M059J (cell line): ENCODE measurements at regions not wholly inside any gene's neighbourhood (a gene's known extent, or its start where the extent isn't known, plus 50 kb on each side); places are given as distances from the start of the nearest gene placed in this dataset.

ENCODE experiments used
- DNase-seq: peaks from one replicate; pipeline ENCODE4 v3.0.0-alpha.2; 2012; ENCODE audit warnings: low read depth

DNA sequence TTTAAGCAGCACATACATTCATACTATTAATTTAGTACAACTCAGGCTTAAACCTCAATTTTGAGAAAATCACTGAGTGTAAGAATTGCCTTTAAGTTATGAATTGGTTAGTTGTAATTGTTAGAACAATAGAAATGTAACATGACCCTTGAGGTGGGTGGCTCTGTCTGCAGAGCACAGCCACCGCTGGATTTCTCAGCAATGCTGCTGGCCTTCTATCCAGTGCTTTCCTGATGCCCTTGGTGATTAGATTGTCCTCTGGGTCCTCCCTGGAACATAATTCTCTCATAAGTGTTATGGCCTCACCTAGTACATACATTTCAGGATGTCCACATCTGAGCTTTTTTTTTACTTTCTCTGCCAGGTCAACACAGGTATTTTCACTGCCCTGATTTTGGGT, 213.2 kb downstream of the SLC7A11 start:
- no peak for DNase-seq

DNA sequence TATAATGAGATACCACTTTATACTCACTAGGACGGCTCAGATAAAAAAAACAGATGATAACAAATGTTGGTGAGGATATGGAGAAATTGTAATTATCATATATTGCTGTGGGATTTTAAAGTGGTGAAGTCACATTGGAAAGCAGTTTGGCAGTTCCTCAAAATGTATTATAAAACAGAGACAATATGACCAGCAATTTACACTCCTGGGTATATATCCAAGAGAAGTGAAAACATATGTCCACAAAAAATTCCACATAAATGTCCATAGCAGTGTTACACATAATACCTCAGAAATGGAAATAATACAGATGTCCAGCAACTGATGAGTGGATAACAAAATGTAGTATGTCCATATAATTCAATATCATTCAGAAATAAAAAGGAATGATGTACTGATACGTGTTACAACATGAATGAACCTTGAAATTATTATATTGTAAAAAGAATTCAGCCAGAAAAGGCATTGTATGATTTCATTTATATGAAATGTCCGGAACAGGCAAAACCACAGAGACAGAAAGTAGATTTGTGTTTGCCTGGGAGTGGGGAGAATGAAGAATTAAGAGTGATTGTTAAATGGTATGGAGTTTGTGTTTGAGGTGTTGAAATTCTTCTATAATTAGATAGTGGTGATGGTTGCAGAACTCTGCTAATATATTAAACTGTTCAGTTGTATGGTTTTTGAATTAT, 220.9 kb downstream of the SLC7A11 start:
- DNase-seq: no peak

DNA sequence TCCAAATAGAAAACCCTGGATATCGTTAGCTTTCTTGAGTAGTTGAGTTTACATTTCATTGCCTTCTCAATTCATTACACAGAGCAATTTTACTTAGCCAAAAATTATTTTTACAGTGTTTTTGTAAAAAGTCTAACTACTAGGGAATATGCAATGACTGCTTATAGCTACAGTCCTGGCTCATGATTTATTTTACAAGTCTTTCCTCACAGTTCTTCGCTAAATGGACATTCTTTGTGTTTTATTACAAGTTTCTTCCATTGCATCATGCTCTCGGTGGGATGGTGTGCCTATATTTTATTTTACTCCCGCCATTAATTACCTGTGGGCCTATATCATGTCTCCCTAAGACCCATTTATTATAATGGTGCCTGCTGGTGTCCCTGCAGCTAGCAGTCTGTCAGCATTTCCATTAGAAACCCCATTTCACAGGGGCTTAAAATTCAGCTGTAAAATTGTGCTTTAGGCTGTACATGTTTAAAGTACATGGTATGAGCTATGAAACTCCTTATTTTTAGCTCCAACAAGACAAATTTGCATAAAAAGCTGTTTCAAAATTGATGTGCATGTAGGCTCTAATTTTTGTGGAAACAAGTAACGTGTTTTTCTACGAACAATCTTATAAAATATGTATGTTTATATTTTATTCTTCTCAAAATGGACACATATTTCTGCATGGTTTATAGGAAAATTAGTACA, 227.4 kb downstream of the SLC7A11 start:
- DNase-seq: no peak

DNA sequence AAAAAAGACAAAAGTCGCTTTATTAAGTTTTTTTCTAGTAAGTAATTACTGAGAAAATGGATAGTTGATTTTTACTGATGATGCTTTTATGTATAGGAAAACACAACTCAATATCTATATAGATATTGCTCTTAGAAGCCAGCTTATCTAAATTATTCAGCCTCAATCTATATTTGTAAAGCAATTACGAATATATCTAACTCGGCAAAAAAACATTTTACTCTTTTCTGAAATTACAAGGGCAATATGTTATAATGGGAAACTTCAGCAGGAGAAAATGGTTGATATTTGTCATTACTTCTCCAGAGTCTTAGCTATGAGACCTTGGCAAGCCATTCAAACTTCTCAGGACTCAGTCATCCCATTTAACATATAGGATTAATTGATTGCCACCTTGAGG, 228.5 kb downstream of the SLC7A11 start:
- no peak for DNase-seq

DNA sequence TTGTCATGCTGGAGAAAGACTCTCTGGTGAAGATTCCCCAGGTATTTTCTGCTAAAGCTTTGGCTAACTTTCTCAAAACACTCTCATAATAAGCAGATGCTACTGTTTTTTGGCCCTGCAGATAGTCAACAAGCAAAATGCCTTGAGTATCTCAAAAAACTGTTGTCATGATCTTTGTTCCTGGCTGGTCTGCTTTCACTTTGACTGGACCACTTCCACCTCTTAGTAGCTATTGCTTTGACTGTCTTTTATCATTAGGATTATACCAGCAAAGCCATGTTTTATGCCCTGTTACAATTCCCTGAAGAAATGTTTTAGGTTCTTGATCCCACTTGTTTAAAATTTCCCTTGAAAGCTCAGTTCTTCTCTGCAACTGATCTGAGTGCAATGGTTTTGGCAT, 231.5 kb downstream of the SLC7A11 start:
- DNase-seq: no peak

DNA sequence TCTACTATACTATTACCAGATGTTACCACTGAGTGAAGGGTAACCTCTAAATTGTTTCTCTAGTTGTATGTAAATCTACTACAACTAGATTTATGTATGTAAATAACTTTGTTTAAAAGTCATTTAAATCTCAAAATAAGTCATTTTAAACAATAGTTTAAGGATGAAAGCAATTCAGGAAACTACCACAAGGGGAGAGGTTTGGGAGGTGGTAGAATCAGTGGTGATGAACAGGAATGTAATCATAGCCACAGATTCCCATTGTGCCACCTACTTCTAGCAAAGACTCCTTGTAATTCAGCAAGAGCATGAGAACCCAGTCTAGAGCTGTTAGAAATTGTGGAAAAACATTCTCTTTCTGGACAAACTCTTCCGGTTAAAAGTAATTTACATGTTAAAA, 234.6 kb downstream of the SLC7A11 start:
- peak; percentile 11 for DNase-seq

DNA sequence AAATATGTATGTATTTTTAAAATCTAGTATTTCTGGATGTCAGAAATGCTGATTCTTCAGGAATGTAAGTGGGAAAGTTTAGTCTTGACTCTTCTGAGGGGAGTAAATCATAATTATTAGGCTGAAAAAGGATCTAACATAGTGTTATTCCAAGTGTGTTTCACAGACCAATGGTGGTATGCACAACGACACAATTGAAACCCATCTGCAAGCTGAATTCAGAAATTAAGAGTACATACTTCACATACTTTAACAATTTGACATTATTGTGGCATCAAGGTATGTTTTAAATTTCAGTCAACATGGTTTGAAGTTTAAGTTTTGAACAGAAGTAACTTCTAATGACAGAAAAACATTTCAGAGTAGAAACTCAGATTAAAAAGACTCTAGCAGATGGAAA, 236.7 kb downstream of the SLC7A11 start:
- DNase-seq: no peak

DNA sequence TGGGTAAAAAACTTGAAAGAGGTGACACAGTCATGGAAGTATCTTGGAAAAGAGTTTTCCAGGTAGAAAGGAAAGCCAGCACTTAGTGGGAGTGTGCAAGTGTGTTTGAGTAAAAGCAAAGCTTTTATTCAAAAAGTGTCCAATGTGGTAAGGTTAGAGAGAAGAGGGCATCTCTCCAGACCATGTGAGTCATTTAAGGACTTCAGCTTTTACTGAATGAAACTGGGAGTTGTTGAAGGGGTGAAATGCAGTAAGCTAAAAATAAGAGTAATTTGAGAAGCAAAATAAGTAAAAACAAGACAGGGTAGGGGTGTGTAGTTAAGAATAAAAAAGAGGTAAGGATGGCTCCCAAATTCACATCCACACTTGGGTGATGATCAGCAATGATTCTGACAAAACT, 238.9 kb downstream of the SLC7A11 start:
- peak; percentile 24 for DNase-seq

DNA sequence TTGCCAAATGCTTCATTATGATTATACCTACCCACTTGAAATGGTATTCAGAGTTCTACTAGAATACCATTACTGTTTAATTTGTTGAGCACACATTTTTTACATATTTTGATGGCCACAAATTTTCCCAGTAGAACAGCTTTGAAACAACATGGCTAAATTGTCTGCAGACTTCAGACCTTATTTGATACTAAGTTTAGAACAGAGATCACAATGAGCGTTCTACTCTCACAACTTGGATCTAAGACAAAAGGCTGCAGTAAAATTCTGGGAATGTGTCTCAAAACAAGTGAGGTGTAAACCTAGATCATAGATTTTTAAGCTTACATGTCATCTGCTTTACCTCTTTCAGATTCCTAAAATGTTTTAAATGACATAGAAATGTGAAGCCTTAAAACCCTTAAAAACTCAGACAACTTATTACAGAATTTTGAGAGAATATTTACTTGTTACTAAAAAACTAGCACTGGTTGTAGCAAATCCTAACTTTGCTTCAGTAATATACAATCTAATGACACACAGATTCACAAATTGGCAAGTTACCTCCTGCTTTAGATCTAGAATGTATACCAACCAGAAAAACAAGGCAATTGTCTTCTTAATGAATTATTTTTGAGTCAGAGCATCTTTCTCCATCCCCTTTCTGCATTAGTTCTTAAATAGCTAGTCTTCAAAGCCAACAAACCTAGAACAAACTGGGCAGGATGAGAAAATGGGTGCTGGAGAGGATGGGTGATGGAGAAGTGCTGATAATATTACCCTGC, 243.3 kb downstream of the SLC7A11 start:
- DNase-seq: peak; percentile 56

DNA sequence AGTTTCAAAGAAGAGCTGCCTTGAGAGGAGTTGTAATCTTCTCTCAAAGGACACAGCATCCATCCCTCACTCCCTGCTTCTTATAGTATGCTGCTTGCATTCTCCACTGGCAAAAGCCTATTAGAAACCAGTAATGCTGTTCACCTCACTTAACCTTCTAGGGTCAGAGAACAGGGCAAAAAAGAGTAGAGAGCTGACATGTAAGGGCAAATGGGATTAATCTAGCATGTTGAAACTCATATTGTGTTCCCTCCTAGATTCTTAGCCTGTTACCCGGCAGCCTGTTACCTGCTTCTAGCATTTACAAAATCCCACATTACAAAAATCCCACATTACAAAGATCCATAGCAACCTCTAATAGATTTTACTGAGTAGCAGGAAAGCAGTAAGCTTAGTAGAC, 244.7 kb downstream of the SLC7A11 start:
- no peak for DNase-seq

DNA sequence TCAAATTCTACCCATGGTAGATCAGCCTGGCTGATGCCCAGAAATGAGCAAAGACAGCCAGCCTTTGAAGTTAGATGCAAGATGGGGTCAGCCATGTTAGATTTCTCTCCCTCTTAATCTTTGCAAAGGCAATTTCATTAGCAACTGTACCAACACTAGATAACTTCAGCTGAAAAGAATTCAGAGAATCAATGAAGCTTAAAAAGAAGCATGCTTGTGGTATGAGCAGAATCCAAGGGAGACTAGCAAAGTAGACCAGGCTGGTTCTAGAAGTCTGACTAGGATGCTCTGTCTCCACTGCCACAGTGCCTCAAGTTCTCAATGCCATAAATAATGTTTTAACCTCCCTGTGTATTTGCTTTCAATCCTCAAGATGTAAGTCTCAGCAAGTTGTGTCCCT, 247.3 kb downstream of the SLC7A11 start:
- DNase-seq: peak; percentile 56

DNA sequence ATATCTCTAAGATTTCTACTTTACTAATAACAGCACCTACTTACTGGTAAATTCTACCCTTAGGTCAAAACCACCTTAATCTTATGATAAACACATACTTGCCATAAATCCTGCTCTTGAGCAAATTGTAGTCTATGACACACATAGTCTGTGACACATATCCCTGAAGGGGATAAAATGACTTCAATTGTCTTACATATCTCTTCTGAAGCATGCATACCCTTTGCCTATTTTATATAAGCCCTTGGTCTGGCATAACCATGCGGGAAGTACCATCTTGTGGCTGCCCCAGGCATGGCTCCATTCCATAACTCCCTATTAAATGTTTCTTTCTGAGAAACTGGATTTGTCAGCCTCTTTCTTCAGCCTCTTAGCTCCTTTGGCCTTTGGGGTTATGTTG, 248.9 kb downstream of the SLC7A11 start:
- peak; percentile 86 for DNase-seq

DNA sequence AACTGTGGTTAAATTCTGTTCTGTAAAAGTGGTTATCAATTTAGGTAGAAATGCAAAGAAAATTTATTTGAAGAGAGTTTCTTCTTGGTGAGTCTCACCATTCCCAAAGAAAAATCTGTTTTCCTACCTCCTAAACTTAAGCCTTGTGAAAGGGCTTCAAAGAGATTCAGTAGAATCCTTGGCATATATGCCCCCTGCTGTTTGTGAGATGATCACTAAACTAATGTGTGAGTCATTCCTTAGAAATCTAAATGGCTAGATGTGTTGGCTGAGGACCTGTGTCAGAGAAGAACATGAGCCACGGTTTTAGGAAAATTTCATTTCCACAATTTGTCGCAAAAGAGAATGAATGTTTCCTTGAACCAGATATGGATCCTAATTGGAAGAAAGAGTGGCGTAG, 260.9 kb downstream of the SLC7A11 start:
- DNase-seq: peak; percentile 61

DNA sequence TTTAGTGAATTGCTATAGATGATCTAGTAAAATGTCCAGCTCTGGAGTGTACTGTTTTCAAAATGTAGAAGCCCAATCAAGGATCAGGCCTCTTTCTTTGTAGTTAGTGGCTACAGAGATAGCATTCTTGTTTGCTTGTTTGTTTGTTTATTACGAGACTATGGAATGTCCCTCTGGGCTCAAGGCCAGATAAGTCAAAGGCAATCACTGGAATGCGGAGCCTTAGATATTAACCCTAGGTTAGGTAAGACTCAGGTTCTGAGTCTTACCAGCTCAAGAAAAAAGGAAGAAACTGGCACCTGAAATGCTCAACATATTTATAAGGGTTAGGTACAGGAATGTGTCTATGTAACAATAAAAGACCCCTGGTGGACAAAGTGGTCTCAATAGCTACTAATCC, 261.5 kb downstream of the SLC7A11 start:
- no peak for DNase-seq

DNA sequence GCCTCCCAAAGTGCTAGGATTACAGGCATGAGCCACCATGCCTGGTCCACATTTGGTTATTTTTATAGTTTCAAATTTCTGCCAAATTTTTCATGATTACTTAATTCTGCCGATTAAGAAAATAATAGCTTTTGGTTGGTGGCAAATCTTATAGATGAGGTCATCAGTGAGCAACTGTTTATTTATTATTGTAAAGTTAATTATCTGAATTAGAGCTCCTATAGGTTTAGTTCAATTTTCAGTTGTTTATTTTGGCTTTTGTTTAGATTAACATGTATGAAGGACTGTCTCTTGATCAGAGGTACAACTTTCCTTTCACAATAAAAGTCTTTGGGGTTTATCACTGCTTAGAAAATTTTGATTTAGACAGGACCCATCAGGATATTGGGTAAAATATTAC, 262.2 kb downstream of the SLC7A11 start:
- DNase-seq: no peak

DNA sequence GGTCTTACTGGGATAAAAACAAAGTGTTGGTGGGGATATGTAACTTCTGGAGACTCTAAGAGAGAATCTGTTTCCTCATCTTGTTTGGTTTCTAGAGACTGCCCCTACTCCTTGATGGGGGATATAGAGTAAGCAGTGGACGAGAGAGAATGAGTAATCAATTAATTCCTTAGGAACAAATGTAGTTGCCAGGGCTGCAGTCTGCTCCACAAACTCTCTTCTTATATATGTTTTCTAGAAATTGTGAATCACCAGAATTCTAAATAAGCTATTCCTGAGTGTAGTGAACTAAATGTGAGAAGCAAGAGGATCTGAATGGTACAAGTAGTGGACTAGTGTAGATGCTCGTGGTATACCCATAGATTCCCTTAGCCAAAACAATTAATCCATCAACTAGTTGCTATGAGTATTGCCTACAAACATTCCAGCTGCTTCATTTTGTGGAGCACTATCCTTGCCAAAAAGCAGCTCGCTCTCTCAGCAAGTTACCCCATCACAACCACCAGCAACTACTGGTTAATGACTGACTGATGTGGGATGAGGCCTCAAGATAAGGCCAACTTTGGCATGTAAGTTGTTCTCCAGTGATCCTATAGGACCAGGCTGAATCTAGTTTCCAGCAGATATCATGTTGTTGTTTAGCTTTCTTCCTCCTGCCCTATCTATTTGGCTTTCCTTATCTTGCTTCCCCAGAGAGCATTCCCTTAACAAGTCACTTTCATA, 273.0 kb downstream of the SLC7A11 start:
- no peak for DNase-seq

DNA sequence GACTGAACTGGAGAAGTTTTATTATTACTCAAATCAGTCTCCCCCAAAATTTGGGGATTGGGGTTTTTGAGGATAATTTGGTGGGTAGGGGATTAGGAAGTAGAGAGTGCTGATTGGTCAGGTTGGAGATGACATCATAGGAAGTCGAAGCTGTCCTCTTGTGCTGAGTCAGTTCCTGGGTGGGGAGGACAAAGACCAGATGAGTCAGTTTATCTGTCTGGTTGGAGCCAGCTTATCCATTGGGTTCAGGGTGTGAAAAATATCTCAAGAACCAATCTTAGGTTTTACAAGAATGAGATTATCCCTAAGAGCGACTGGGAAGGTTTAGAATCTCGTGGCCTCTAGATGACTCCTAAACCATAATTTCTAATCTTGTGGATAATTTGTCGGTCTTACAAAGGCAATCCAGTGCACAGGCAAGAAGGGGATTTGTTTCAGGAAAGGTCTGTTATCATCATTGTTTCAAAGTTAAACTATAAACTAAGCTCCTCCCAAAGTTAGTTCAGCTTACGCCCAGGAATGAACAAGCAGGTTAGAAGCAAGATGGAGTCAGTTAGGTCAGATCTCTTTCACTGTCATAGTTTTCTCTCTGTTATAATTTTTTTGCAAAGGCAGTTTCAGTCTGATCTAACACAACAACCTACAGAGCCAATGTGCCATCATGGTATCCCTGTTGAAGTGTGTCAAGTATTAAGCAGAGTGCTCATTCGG, 274.5 kb downstream of the SLC7A11 start:
- DNase-seq: no peak

DNA sequence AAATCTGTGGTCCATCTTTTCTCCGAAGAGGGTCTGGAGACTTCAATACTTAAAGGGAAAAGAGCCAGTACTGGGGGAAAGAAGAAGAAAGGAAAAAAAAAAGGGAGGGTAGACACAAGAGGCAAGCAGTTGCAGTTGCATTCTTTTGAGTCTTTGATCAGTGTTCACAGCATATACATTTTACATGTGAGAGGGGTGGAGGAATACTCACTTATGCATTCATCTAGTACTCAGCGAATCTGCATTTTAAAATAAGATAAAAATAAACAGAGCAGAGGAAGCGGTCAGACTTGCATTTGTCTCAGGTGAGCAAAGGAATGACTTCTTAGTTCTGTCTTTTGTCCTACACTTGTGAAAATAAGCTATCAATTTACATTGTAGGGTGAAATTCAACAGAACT, 275.6 kb downstream of the SLC7A11 start:
- DNase-seq: no peak

DNA sequence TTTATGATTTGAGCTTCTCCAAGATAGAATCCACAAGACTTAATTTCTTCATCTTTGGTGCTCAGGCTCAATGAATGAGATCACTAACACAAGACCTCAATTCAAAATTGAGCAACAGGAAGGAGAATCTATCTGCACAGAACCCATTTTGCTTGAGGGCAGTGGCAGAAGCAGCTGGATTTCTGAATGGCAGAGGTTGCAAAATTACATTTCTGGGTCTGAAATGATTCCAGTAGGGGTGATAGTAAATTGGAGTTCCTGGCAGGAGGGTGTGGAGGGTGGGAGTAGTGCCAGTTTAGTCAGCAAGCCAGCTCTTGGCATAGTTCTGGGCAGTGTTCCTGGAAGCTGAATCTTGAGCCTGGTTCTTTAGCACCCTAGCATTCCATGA, 281.1 kb downstream of the SLC7A11 start:
- DNase-seq: peak; percentile 79

DNA sequence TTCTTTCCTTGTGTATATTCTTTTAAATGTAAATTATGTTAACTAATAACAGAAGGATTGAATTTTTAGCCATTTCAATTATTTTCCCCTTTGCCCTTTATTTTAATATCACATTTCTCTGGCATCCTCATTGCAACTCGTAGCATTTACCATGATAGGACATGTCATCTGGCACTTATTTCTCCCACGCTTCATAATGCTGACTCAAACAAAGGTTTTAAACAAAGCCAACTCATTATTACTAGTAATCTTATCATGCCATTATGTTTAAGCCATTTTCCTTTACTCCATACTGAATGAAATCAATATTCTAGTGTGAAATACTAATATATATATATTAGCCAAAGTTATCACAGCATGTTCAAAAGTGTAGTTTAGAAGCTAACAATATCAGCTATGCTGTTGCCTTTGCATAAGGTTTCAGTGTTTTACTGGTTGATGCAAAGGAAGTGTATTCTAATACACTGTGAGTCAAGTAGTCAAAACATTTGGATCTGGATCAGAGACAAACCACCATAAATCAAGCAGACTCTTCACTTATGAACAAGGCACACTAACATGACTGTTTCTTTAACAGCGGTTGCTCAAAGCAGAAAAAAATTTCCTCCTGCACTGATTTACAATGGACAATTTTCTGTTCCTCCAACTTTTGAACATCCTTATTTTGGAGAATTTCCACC, 281.6 kb downstream of the SLC7A11 start:
- peak; percentile 76 for DNase-seq

DNA sequence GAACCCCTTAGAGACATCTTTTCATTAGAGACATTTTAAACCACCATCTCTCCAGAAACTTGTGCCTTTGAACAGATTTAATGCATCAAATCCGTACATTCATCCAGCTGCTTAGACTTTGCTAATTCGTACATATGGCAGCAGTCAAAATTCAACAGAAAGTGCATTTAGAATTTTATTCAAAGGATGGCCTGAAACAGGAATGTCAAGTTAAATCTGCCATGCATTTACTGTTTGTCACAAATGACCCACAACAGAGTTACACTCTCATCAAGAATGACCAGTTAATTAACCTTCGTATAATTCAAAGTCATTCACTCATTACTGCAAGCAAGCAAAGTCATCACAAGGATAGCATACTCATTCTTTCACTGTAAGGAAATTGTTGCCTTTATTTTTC, 284.3 kb downstream of the SLC7A11 start:
- no peak for DNase-seq
